Activated CD8-positive, alpha-beta memory T cell treated with anti-CD3 and anti-CD28 coated beads for 24 hours (primary cell): ENCODE measurements at regions not wholly inside any gene's neighbourhood (a gene's known extent, or its start where the extent isn't known, plus 50 kb on each side); places are given as distances from the start of the nearest gene placed in this dataset.

Source experiments
- DNase-seq: peaks from one replicate; pipeline ENCODE4 v3.0.0-alpha.2; 2020

GRCh38 chr4:14504162-14504561, 498.1 kb upstream of the CPEB2 start:
- no peak for DNase-seq

GRCh38 chr4:14513471-14513870, 488.8 kb upstream of the CPEB2 start:
- DNase-seq: no peak

GRCh38 chr4:14515556-14515955, 486.7 kb upstream of the CPEB2 start:
- no peak for DNase-seq

GRCh38 chr4:14518136-14518535, 484.1 kb upstream of the CPEB2 start:
- no peak for DNase-seq

DNA sequence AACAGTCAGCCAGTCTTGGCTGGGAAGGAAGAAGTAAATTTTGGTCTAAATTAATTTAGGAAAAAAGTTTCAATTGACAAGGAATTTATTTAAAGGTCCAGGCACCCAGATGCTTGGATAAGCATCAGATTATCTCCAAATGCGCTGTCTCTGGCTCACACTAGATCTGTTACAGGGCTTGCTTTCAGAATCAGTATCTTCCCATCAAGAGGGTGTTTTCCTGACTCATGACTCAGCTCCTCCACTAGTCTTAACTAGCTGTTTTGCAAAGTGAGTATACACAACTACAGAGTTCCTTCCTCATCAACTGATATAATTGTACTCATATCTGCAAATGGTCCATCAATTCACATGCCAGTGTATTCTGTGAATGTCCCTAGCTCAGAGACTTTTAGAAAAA, 482.1 kb upstream of the CPEB2 start:
- no peak for DNase-seq

GRCh38 chr4:14524276-14524675, 478.0 kb upstream of the CPEB2 start:
- no peak for DNase-seq

GRCh38 chr4:14528918-14529317, 473.4 kb upstream of the CPEB2 start:
- no peak for DNase-seq

DNA sequence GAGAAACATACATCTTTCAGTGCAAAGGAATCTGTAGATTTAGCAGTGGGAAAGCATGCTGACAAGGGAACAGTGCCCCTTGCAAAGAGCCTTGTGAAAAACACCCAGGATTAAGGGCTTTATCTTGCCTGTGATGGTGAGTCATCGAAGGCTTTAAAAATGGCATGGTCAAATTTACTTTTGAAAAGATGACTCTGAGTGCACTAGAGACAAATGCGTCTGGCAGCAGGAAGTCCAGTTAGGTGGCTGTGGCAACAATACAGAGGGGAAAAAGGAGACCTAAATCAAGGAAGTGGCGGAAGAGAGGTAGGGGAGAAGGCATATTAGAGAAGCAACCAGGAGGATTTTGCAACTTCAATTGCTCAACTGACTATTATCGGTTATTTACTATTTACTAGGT, 472.6 kb upstream of the CPEB2 start:
- DNase-seq: no peak

DNA sequence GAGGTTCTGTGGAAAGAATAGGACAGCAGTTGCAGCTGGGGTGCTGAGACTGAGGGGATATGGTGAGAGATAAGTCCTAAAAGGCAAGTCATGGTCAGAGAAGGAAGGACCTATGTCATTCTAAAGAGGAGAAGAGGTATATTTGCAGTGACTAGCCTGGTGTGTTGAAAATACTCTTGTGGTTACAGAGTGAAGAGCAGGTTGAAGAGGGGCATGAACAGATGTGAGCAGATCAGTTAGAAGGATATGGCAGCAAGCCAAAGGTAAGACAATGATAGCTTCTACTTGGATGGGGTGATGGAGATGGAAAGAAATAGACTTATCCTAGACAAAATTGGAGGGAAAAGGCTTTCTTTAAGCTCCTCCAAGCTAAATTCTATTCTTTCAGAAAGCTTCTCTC, 469.8 kb upstream of the CPEB2 start:
- no peak for DNase-seq

GRCh38 chr4:14539246-14539645, 463.0 kb upstream of the CPEB2 start:
- no peak for DNase-seq

- no peak for DNase-seq
Measured at GRCh38 chr4:14545163-14545562, 457.1 kb upstream of the CPEB2 start.

DNA sequence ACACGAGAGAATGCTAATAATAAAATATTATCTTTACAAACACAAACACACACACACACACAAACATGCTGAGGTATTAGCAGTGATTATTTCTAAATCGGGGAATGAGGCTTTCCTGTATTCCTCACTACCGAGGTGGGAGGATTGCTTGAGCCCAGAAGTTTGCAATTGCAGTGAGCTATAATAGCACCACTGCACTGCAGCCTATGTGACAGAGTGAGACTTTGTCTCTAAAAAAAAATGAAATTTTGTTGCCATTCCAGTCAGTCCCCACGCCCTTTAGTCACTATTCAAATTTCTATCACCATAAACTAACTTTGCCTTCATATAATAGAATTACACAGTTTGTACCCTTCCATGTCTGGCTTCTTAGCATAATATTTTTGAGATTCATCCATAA, 456.5 kb upstream of the CPEB2 start:
- no peak for DNase-seq

DNA sequence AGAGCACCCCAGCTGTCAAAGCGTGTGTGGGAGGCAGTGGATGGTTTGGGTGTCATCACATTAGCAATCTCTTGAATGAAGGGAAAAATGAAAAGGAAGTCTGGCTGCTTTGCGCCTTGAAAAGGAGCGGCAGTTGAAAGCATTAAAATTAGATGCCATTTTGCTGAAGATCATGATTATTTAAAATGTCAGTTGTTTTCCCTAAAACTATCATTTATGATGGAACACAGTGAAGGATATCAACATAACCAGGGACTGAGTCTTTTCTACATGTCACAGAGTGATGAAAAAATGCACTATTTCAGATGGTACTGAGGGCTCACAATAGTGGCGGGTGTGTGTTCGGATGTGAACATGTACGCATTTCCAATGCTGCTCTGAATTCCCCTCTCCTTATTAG, 450.2 kb upstream of the CPEB2 start:
- DNase-seq: no peak

DNA sequence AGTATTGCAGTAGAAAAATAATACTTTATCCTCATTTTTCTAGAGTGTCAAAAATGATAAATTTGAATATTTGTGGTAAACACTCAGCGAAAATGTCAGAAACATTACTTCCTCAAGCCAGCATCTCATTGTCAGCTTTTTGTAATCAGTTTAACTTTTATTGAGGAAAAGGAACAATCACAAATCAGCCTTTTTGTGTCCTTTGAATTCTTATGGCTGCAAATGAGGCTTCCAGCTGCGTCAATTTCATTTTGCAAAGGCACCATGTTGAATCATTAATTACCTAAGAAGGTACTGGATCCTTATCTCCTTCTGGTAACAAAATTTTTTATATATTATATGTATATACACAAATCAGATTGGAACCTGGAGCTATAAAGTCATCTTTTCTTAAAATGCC, 442.6 kb upstream of the CPEB2 start:
- no peak for DNase-seq

DNA sequence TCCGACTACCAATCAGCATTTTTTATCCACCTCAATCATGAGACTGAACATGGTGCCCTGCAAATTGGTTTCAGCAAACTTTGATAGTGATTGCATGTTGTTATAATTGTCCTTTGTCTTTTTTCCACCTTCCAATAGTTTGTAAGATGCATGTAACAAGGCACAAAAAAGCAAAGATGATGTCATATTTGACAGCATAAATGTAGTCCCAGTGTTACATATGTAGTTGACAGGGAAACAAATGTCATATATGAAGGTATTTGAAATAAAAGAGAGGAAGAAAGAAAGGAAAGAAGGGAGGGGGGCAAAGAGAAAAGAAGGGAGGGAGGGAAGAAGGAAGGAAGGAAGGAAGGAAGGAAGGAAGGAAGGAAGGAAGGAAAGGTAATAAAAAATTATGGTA, 441.7 kb upstream of the CPEB2 start:
- no peak for DNase-seq

GRCh38 chr4:14562901-14563300, 439.4 kb upstream of the CPEB2 start:
- DNase-seq: no peak

- no peak for DNase-seq
Measured at GRCh38 chr4:14564281-14564680, 438.0 kb upstream of the CPEB2 start.

DNA sequence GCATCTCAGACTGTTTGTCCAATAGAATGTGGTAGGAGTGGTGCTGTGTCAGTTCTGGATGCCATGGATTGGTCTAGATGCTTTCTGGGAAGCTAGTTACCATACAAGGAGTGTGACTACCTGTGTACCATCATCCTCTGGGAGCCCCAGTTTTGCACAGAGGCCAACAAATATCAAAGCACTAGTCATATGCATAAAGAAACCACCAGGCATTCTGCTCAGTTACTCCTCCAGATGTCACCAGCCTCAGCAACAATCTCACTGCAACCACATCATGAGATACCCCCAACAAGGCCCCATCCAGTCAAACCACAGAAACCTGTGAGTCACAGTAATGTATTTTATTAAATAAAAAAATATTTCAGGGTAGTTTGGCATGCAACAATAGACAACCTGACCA, 435.8 kb upstream of the CPEB2 start:
- no peak for DNase-seq

- no peak for DNase-seq
Measured at GRCh38 chr4:14568351-14568750, 433.9 kb upstream of the CPEB2 start.

DNA sequence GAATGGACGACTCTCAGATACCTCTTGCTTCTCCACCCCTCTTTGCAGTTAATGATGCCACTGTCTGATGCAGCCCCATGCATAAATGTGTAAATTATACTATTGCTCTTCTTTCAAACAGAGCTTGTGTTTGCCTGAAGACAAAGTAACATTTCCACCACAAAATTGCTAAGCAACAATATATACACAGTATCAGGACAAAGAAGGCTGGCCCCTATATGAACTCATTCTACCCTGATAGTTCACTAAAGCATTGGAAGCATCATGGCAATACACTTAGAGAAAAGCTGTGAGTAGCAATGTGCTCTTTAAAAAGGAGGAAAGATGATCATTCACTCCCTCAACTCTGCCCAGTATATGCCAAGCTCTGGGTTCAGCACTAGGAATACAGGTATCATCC, 427.0 kb upstream of the CPEB2 start:
- no peak for DNase-seq

DNA sequence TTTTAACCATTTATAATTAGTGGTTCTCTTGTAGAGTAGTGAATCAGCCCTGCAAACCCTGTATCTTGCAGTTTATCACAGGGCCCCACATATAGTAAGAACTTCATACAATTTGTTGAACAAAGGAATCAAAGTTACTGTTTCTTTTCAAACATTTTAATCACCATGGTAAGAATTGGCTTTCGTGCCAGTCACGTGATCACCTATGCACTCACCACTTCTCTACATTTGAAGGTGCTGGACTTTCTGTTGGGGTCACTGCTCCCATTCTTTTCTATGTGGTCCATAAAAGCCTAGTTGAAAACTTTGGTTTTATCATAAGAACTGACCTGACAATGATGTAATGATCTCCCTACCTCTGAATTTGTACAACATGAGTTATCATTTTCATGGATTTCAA, 426.4 kb upstream of the CPEB2 start:
- DNase-seq: no peak

- no peak for DNase-seq
Measured at GRCh38 chr4:14580061-14580460, 422.2 kb upstream of the CPEB2 start.

GRCh38 chr4:14581741-14582140, 420.5 kb upstream of the CPEB2 start:
- no peak for DNase-seq

DNA sequence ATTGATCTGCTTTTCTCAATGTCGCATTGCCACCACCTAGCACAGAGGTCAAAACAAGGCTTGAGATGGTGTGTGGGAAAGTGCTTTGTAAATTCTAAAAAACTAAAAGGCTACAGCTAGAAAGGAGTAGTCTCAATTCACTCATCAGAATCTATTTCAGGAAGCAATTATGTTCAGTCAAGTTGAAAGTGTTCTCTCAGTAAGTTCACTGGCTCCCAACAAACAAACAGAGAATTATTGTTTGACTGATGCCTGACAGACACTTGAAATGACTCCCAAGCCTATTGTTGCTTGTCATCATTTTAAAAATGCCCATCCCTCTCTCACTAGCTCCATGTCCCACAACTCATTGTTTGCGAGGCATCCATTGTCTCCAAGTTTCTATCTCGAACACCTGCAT, 419.6 kb upstream of the CPEB2 start:
- no peak for DNase-seq

- no peak for DNase-seq
Measured at GRCh38 chr4:14583331-14583730, 418.9 kb upstream of the CPEB2 start.

- no peak for DNase-seq
Measured at GRCh38 chr4:14583752-14584151, 418.5 kb upstream of the CPEB2 start.
